Activated CD4-positive, alpha-beta memory T cell treated with anti-CD3 and anti-CD28 coated beads, Interleukin-2, amount 10 ng/mL, durations not matched to agents 7 days and 5 days (primary cell): ENCODE measurements at regions not wholly inside any gene's neighbourhood (a gene's known extent, or its start where the extent isn't known, plus 50 kb on each side); places are given as distances from the start of the nearest gene placed in this dataset.

Source experiments
- CTCF ChIA-PET: fragments of 350-600 bp; sonication (Branson Sonifier 250); formaldehyde crosslinking; loops from one replicate; lab custom pipeline; 2021; ENCODE audit warnings: antibody characterized with exemption, inconsistent platforms; lab: Charles Lee
- POLR2A ChIA-PET: fragments of 350-600 bp; sonication (Branson Sonifier 250); formaldehyde crosslinking; loops from one replicate; lab custom pipeline; 2021; ENCODE audit warnings: antibody characterized with exemption; lab: Charles Lee
- DNase-seq: peaks from one replicate; pipeline ENCODE4 v3.0.0-alpha.2; 2020
- H3K27ac Mint-ChIP-seq: one replicate; pipeline ENCODE4 v1.8.0; 2021; ENCODE audit warnings: mild to moderate bottlenecking, mixed read lengths
- H3K27me3 Mint-ChIP-seq: one replicate; pipeline ENCODE4 v1.8.0; 2021; ENCODE audit warnings: mixed read lengths
- H3K36me3 Mint-ChIP-seq: one replicate; pipeline ENCODE4 v1.8.0; 2021; ENCODE audit warnings: low read depth, mixed read lengths
- H3K4me1 Mint-ChIP-seq: one replicate; pipeline ENCODE4 v1.8.0; 2021; ENCODE audit warnings: mixed read lengths
- H3K4me3 Mint-ChIP-seq: one replicate; pipeline ENCODE4 v1.8.0; 2021; ENCODE audit warnings: mild to moderate bottlenecking, mixed read lengths
- H3K9me3 Mint-ChIP-seq: one replicate; pipeline ENCODE4 v1.8.0; 2021; ENCODE audit warnings: mixed read lengths

DNA sequence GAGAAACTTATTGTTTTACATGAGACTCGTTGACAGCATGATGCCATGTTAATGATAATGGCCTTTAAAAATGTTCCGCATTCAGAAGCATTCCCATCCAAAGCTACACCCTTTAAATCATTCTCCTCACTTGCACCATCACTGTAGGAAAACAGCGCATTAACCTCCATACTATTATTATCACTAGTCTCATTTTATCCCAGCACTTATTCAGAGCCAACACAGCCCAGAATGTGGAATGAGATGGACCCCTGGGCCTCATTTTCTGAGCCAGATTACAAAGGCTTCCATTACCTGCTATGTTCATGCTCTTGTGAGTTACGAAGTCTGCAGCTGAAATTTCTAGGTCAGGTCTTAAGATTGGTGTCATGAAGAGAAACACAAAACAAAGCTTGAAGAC is 159.4 kb downstream of the HS3ST3A1 start:
- Mint-ChIP-seq H3K27ac (no peak overlapping the region), H3K27me3 (no peaks in the 10 kb centered on the region), H3K9me3 (no peaks in the 10 kb centered on the region), H3K36me3 (no peaks in the 10 kb centered on the region), H3K4me3 (no peak overlapping the region), H3K4me1 (no peaks in the 10 kb centered on the region)
- POLR2A ChIA-PET, result no interaction called here
- CTCF ChIA-PET, result no interaction called here
- DNase-seq, result no peak

DNA sequence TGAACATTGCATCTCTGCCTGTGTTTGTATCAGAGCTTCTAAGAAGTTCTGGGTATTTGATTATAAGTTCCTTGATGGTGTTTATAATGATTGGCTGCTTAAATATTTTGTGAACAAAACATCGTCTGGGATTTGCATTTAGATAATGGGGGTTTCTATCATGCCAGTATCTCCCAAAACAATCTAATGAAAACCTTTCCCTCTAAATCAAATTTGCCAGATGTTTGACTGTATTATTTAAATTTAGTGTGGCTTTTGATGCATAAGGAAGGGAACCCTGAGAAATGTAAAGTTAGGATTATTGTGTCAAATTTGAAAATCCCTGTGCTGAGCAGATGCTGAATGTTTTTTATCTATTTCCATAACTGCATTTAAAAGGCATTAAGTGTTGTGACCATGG is 159.9 kb downstream of the HS3ST3A1 start:
- Mint-ChIP-seq H3K4me1 (no peaks in the 10 kb centered on the region), H3K36me3 (no peaks in the 10 kb centered on the region), H3K4me3 (no peak overlapping the region), H3K9me3 (no peaks in the 10 kb centered on the region), H3K27ac (no peak overlapping the region), H3K27me3 (no peaks in the 10 kb centered on the region)
- no peak for DNase-seq
- ChIA-PET CTCF (no interaction called here), POLR2A (no interaction called here)

DNA sequence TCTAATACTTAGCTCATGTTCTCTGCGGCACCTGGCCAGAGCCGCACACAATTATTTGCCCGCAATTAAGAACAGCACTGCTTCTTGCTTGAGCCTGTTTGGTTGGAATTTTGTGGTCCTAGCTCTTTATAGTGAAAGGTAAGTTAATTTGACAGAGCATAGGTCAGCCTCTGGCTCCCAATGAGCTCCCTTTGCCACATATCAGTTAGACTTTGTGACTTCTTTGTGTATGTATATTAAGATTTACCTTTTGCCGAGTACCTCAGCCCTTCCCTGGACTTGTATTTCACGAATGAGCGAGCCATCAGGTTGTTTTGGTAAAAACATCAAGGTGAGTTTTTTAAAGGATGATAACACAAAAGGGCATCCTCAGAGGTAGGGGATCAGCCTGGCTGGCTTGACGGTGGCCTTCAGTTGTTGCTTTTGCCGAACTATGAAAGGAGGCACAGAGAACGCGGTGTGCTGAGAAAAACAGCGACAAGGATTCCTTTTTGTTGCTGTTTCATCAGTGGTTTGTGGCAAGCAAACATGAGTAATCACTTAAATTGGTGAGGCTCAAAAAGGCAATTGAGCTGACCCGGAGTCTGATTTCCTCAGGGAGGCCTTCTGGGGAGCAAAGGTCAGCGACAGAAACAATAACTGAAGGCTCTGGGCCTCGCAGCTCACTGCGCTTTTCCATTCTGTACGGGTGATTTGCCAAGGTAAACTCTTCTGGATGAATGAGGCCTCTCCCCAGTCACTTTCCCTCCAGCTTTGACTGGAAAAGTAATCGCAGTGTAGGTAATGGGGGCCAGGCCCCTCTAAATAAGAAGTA is 163.6 kb downstream of the HS3ST3A1 start:
- H3K4me1 Mint-ChIP-seq, result no peaks in the 10 kb centered on the region
- H3K4me3 Mint-ChIP-seq, result no peak overlapping the region
- no peak for DNase-seq
- H3K36me3 Mint-ChIP-seq, result no peaks in the 10 kb centered on the region
- H3K27me3 Mint-ChIP-seq, result no peaks in the 10 kb centered on the region
- CTCF ChIA-PET, result no interaction called here
- no peaks in the 10 kb centered on the region for H3K9me3 Mint-ChIP-seq
- POLR2A ChIA-PET, result no interaction called here
- H3K27ac Mint-ChIP-seq, result no peak overlapping the region

DNA sequence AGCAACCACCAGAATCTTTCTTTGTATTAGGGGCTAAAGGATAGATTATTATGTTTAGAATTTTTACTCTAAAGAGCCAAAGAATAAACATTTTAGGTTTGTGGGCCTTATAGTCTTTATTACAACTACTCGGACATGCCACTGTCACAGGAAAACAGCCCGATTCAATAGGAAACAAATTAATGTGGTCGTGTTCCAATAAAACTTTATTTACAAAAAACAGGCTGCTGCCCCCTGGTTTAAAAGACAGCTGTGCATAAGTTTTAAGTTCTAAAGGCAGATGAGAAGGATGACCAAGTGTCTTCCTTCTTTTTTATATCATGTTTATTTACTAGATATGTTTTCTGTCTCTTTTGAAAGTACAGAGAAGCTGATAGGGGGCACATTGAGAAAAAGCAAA is 166.5 kb downstream of the HS3ST3A1 start:
- DNase-seq, result no peak
- ChIA-PET POLR2A (no interaction called here), CTCF (no interaction called here)
- Mint-ChIP-seq H3K27ac (no peak overlapping the region), H3K27me3 (no peaks in the 10 kb centered on the region), H3K9me3 (no peaks in the 10 kb centered on the region), H3K4me3 (no peak overlapping the region), H3K36me3 (no peaks in the 10 kb centered on the region), H3K4me1 (no peaks in the 10 kb centered on the region)

DNA sequence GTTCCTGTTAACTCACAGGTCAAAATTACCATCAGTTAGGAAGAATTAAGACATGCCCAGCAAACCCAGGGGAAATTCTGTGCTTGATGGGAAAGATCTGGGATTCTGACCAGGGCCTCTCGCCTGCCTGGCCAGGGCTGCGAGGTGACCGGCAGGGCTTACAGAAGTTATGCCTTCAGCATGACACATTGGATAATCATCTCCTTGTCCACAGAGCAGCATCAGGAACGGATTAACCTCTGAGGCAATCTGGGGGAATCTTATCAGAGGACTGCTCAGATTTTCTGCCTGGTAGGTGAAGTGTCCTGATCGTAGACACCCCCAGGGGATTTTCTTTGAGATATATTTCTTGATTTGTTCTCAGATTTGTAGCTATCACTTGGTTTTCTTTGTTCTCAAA is 172.5 kb downstream of the HS3ST3A1 start:
- no peaks in the 10 kb centered on the region for H3K4me1 Mint-ChIP-seq
- POLR2A ChIA-PET, result no interaction called here
- CTCF ChIA-PET, result no interaction called here
- H3K27me3 Mint-ChIP-seq, result no peaks in the 10 kb centered on the region
- no peak for DNase-seq
- H3K9me3 Mint-ChIP-seq, result no peaks in the 10 kb centered on the region
- H3K36me3 Mint-ChIP-seq, result no peaks in the 10 kb centered on the region
- H3K4me3 Mint-ChIP-seq, result no peak overlapping the region
- H3K27ac Mint-ChIP-seq, result no peak overlapping the region

DNA sequence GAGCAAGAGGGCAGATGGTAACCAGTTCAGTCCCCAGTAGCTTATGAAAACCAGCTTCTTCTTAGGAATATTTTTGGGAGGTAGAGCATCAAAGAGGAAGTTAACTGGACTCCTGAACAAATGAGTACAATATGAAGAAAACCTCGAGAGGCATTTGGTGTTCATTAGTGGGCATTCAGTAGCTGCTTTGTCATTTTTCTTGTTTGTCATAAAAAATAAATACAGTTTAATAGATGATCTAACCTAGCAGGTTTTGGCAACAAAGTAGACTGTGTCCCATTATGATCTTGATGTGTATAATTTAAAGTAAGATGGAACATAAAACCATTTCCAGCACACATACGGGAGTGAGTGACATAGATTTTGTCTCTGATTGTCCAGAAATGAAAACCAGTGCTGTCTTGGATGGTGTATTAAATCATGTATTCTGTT is 173.1 kb downstream of the HS3ST3A1 start:
- no peaks in the 10 kb centered on the region for H3K27me3 Mint-ChIP-seq
- H3K27ac Mint-ChIP-seq, result no peak overlapping the region
- no peaks in the 10 kb centered on the region for H3K4me1 Mint-ChIP-seq
- no peak overlapping the region for H3K4me3 Mint-ChIP-seq
- H3K36me3 Mint-ChIP-seq, result no peaks in the 10 kb centered on the region
- no peaks in the 10 kb centered on the region for H3K9me3 Mint-ChIP-seq
- ChIA-PET POLR2A (no interaction called here), CTCF (no interaction called here)
- no peak for DNase-seq

DNA sequence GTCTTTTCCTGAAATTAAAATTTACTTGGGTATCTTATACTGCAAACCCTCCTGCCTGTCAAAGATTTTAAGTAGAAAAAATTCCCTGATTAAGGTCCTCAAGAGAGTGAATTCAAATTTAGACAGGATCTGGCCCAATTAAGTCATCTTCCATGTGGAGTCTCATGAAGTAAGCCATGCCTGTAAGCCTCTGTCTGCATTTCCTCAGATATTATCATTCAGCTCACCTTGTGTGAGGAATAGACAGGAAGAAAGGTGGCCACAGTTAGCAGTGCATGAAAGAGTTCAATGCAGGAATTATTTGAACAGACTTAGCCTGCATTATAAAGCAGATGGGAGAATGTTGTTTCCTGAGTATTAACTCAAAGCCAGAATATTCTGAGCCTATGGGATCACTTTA is 174.7 kb downstream of the HS3ST3A1 start:
- CTCF ChIA-PET, result no interaction called here
- Mint-ChIP-seq H3K4me3 (no peak overlapping the region), H3K27me3 (no peaks in the 10 kb centered on the region), H3K9me3 (no peaks in the 10 kb centered on the region), H3K27ac (no peak overlapping the region), H3K4me1 (no peaks in the 10 kb centered on the region), H3K36me3 (no peaks in the 10 kb centered on the region)
- no peak for DNase-seq
- POLR2A ChIA-PET, result no interaction called here

DNA sequence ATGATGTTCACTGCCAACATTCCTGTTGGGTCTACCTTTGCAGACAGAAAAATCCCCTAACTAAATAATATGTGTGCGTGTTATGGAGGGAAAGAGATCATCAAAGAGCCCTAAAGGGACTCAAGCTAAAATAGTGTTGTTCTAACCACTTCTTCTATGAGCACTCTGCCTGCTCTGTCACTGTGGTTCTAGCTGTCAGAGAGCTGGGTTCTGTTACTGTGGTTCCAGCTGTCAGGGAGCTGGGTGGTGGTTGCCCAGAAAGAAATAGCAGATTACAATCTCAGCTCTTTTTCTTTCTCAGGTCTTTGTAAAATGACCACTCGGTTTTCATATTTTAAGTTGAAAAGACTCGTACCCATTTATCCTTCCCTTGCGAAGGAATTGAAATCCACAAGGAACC is 176.3 kb downstream of the HS3ST3A1 start:
- Mint-ChIP-seq H3K4me1 (no peaks in the 10 kb centered on the region), H3K4me3 (no peak overlapping the region), H3K9me3 (no peaks in the 10 kb centered on the region), H3K36me3 (no peaks in the 10 kb centered on the region), H3K27me3 (no peaks in the 10 kb centered on the region), H3K27ac (no peak overlapping the region)
- no peak for DNase-seq
- ChIA-PET POLR2A (no interaction called here), CTCF (no interaction called here)

DNA sequence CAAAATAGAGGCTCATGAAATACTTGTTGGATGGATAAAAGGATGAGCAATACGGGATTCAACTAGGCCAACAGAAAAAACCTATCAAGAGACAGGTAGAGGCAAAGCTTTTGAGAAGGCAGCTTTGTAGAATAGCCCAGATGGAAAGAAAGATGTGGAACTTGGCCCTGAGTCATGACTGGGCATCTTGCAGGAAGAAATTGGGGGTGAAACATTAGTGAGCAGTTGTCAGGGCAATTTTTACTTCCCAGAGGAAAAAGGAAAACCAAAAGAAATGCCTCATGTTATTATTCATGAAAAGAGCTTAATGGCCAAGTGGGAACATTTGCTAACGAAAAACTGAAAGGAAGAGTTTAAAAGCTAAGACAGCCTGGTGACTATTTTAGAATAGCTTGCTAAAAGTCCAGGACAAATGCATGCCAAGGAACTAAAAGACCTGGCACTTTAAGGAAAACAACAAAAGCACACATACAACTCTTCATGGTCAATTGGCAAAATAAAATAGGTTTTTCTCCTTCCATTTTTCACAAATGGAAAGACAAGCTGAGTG is 180.1 kb downstream of the HS3ST3A1 start:
- Mint-ChIP-seq H3K4me1 (no peaks in the 10 kb centered on the region), H3K9me3 (no peaks in the 10 kb centered on the region), H3K4me3 (no peak overlapping the region), H3K27ac (no peak overlapping the region), H3K27me3 (peaks cover 3% of the 10 kb centered on the region), H3K36me3 (no peaks in the 10 kb centered on the region)
- ChIA-PET POLR2A (interaction anchor here (0.6 kb wide), 1 partner anchor 115 kb away, joined by 3 read pairs; no protein-coding TSS in a partner anchor), CTCF (no interaction called here)
- DNase-seq, result no peak

DNA sequence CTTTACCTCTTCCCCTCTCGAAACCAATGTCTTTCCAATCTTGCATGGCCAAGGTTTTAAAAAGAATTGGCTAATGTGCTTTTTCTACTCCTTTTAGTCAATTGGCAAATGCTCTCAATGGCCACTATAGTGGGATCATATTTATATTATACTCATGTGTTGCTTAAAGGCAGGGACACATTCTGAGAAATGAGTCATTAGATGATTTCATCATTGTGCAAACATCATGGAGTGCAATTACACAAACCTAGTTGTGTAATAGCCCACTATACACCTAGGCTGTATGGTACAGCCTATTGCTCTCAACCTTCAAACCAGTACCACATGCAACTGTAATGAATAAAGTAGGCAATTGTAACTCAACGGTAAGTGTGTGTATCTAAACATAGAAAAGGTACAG is 180.9 kb downstream of the HS3ST3A1 start:
- ChIA-PET CTCF (no interaction called here), POLR2A (no interaction called here)
- no peak overlapping the region for H3K4me3 Mint-ChIP-seq
- H3K27me3 Mint-ChIP-seq, result peaks cover 5% of the 10 kb centered on the region
- no peaks in the 10 kb centered on the region for H3K9me3 Mint-ChIP-seq
- no peak overlapping the region for H3K27ac Mint-ChIP-seq
- no peak for DNase-seq
- no peaks in the 10 kb centered on the region for H3K4me1 Mint-ChIP-seq
- no peaks in the 10 kb centered on the region for H3K36me3 Mint-ChIP-seq

DNA sequence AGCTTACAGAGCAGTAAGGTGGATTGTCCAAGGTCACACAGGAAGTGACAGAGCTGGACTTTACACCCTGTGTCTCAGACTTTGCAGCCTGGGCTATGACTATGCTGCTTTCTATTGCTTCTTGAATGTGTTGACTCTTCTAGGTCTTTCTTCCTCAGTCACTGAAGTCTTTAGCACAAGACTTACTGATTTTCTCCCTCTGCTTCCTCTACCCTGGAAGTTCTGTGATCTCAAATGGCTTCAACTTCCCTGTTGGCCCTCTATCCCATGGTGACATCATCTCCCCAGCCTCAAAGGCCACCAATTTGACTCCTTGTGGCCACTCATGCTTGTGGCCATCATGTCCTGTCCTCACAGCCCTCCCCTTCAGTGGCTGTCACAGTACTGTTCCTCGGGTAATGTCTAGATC is 181.3 kb downstream of the HS3ST3A1 start:
- no peaks in the 10 kb centered on the region for H3K9me3 Mint-ChIP-seq
- ChIA-PET POLR2A (no interaction called here), CTCF (no interaction called here)
- no peak overlapping the region for H3K27ac Mint-ChIP-seq
- no peaks in the 10 kb centered on the region for H3K36me3 Mint-ChIP-seq
- H3K4me3 Mint-ChIP-seq, result no peak overlapping the region
- H3K27me3 Mint-ChIP-seq, result peaks cover 5% of the 10 kb centered on the region
- no peaks in the 10 kb centered on the region for H3K4me1 Mint-ChIP-seq
- no peak for DNase-seq

DNA sequence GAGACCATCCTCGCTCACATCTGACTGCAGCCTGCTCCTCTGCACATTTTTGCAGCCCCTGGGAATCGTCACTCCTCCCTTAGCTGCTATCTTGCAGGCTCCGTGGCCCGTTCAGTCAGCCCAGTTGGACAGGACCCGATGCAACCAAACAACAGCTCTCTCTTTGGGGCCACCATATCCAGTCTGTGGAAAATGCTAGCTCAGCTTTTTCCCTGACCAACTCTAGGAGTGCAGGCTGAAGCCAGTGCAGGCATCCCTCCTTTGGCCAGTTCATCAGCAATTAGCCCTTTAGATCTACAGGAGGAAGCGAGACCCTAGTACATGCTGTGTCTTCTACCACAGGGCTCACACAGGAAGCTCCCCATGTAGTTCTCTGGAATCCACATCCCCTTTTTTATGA is 182.1 kb downstream of the HS3ST3A1 start:
- no peak overlapping the region for H3K4me3 Mint-ChIP-seq
- peaks cover 5% of the 10 kb centered on the region for H3K27me3 Mint-ChIP-seq
- no peak overlapping the region for H3K27ac Mint-ChIP-seq
- no peaks in the 10 kb centered on the region for H3K36me3 Mint-ChIP-seq
- CTCF ChIA-PET, result no interaction called here
- DNase-seq, result no peak
- H3K9me3 Mint-ChIP-seq, result no peaks in the 10 kb centered on the region
- POLR2A ChIA-PET, result no interaction called here
- no peaks in the 10 kb centered on the region for H3K4me1 Mint-ChIP-seq

DNA sequence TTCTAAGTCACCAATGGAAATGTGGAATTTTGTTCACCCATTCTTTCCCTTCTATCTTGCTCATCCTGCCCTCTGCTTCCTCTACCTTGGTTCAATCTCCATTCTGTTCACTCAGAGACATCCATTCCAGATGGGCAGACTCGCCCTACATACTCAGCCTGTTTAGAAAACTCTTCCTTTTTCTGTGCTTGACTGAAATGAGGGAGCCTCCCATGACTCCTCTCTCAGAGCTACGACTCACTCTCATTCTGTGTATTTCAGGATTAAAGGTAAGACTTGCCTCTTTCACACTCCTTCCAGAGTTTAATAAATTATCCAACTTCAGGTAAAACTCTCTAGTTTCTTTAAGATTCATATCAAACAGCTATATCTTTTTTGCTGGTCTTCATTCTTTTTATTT is 182.8 kb downstream of the HS3ST3A1 start:
- CTCF ChIA-PET, result interaction anchor here (1.2 kb wide), 1 partner anchor 9 kb away, joined by 4 read pairs; no protein-coding TSS in a partner anchor
- no peak overlapping the region for H3K27ac Mint-ChIP-seq
- POLR2A ChIA-PET, result no interaction called here

More for the DNA sequence above, 182.8 kb downstream of the HS3ST3A1 start:
- no peak overlapping the region for H3K4me3 Mint-ChIP-seq
- no peak for DNase-seq
- no peaks in the 10 kb centered on the region for H3K9me3 Mint-ChIP-seq
- no peaks in the 10 kb centered on the region for H3K36me3 Mint-ChIP-seq
- H3K4me1 Mint-ChIP-seq, result no peaks in the 10 kb centered on the region
- H3K27me3 Mint-ChIP-seq, result peaks cover 5% of the 10 kb centered on the region
